SH-SY5Y (cell line): ENCODE measurements at regions not wholly inside any gene's neighbourhood (a gene's known extent, or its start where the extent isn't known, plus 50 kb on each side); places are given as distances from the start of the nearest gene placed in this dataset.

Experiments
- GATA2 ChIP-seq: IDR thresholded peaks from 2 replicates; pipeline ENCODE4 v1.6.1; 2011; ENCODE audit warnings: mild to moderate bottlenecking, low read depth, low read length
- GATA3 ChIP-seq: IDR thresholded peaks from 2 replicates; pipeline ENCODE4 v1.6.1; 2011; ENCODE audit warnings: low read depth, mild to moderate bottlenecking, low read length, moderate library complexity

GRCh38 chrX:13152518-13153185, 108.2 kb upstream of the FAM9C start:
- no peak for TF ChIP-seq GATA2
- no peak for TF ChIP-seq GATA3
